HK-2 (cell line): ENCODE measurements at regions not wholly inside any gene's neighbourhood (a gene's known extent, or its start where the extent isn't known, plus 50 kb on each side); places are given as distances from the start of the nearest gene placed in this dataset.

Experiments used
- DNase-seq: peaks from one replicate; pipeline ENCODE4 v3.0.0-alpha.2; 2018; ENCODE audit not compliant: unreplicated experiment

DNA sequence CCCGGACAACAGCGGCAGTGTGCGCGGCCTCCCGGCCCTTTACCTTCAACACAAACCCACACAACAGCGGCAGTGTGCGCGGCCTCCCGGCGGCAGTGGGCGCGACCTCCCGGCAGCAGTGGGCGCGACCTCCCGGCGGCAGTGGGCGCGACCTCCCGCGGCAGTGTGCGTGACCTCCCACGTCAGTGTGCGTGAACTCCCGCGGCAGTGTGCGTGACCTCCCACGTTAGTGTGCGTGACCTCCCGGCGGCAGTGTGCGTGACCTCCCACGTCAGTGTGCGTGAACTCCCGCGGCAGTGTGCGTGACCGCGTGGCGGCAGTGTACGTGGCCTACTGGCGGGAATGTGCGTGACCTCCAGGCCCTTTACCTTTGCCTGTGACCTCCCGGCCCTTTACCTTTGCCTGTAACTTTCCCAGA, 576.6 kb upstream of the FRG1 start:
- no peak for DNase-seq

- DNase-seq: no peak
Observed at GRCh38 chr4:189365451-189365850, 575.2 kb upstream of the FRG1 start.

DNA sequence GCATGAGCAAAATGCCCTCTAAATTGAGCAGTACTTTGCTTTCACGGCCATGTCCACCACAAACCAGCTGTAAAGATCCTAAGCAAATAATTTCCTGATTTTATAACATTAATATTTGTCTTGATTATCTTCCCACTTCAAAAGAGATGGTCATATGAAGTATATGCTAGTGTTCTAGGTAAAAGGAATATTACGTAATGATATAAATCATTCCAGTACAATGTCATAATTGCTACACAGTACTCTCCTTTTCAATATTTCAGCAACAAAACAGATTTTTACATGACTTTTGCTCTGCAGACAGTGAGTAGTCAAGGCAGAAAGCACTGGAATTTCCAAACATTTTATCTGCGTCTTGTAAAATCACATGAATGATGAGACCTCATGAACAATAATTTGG, 572.8 kb upstream of the FRG1 start:
- DNase-seq: no peak

GRCh38 chr4:189374176-189374575, 566.5 kb upstream of the FRG1 start:
- DNase-seq: no peak

- no peak for DNase-seq
Observed at GRCh38 chr4:189376901-189377300, 563.8 kb upstream of the FRG1 start.

GRCh38 chr4:189377569-189377968, 563.1 kb upstream of the FRG1 start:
- no peak for DNase-seq

- no peak for DNase-seq
Observed at GRCh38 chr4:189385098-189385497, 555.6 kb upstream of the FRG1 start.

DNA sequence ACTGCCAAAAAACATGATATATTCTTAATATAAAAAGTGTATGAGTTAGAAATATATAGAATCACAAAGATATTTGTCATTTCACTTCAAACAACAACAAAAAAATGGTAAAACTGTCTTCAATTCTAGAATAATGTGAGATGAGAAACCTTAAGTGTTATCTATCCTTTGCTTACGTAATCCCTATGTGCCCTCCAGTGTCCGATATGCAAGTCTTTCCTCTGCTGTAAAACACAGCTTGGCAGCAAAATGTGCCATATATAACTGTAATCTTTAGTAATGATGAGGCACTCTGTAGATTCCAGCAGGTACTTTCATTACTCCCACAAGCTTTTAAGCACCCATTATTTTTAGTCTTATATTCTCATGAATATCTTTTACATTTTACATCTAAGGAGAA, 555.1 kb upstream of the FRG1 start:
- DNase-seq: no peak

- DNase-seq: no peak
Observed at GRCh38 chr4:189396435-189396834, 544.2 kb upstream of the FRG1 start.

- DNase-seq: no peak
Observed at GRCh38 chr4:189404271-189404670, 536.4 kb upstream of the FRG1 start.

DNA sequence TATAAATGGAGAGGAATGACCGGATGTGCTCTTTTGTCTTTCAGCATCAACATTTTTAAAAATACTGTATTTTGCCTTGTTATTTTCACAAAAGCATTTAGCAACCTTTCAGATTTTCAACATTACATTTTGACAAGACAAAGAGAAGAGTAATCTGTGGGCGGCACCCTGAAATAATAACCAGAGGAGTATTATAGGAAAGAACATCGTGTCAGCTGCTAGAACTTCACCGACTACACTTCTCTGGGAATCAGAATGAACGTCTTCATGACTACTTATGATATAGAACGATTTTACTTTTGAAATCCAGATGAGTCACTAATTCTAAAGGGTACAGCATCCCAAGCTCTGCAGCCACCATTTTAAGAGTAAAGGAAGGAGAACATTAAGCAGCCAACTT, 531.5 kb upstream of the FRG1 start:
- DNase-seq: no peak

DNA sequence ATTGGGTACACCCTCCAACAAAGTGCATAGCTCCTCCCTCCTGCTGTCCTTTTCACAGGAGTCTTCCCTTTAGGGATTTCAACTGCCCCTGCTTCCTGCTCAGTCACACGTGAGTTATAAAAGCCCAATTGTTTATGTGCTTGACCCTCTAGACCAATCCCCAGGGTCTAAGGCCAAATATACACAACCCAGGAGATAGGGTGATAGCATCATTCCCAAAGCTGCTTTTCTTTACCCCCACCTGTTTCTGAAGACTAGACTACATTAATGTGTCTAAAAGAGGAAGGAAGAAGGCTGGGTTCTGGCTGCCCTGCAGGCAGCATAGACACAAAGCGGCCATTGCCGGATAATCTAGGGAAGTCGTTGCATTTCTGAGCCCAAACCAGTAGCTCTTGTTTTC, 526.7 kb upstream of the FRG1 start:
- no peak for DNase-seq

- no peak for DNase-seq
Observed at GRCh38 chr4:189420572-189420971, 520.1 kb upstream of the FRG1 start.

DNA sequence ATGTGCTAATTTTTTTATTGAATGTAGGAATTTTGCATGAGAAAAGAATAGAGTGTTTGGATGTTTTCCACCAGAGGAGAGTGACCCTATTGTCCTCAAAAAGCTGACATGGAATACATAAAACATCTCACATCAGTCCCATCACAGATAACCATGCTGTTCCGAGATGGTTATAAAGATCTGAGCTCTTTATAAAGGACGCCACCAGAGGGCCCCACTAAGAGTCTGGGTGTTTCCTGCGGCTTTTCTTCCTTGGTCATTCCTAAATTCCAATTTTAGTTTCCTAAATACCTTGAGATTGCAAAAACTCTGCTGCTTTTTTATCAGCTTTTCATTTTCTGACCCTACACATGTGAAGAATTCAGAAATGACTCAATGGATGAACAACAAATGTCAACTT, 504.5 kb upstream of the FRG1 start:
- no peak for DNase-seq

DNA sequence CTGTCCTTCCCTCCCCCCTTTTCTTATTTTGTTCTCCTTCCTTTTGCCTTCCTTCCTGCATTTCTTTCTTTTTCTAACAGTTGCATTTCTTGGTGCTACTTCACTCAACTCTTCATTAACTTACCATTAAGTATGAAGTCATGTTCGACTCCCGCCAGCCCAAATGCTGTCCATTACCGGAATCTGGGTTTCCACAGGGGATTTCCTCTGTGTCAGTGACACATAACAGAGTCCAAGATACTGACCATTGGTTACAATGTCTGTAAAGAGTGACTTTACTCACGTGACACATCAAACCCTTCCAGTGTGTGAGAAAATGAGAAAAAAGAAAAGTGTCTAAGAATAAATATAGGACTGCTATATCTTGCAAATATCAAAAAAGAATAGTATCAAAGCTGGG, 500.0 kb upstream of the FRG1 start:
- DNase-seq: no peak

GRCh38 chr4:189443341-189443740, 497.3 kb upstream of the FRG1 start:
- DNase-seq: no peak

GRCh38 chr4:189445613-189446012, 495.1 kb upstream of the FRG1 start:
- no peak for DNase-seq

DNA sequence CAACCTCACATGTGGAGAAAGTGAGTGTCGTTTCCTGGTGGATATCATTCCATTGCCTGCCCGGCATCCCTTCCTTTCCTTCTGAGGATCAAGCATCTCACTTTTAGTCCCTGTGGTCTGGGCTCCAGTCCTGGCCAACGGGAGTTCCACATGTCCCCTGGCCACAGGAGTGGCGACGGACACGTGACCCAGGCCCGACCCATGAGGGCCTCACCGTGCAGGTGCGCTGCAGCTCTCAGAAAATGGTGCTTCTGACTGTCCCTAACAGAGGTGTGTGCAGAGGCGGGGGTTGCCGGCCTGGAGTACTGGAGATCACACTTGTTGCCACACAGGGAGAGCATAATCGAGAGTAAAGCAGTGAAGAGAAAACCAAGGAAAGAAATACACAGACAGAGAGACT, 476.9 kb upstream of the FRG1 start:
- DNase-seq: no peak

GRCh38 chr4:189494407-189494806, 446.3 kb upstream of the FRG1 start:
- no peak for DNase-seq

DNA sequence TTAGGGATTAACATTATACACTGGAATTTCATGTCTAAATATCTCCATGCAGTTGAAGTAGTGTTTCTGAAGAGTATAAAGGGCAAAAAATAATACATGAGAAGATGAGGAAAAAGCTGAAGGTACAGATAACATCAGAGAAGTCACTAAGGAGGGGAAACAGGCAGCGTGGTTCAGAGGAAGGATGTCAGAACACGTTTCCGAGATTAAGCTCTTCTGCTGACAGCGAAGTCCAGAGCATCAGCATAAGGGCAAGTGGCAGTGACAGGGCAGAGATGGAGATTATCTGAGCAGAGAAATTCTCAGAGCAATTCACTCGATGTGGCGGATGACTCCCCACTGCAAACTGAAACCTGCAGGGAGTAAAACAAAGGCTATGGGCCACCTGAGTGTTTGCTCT, 443.2 kb upstream of the FRG1 start:
- DNase-seq: no peak

DNA sequence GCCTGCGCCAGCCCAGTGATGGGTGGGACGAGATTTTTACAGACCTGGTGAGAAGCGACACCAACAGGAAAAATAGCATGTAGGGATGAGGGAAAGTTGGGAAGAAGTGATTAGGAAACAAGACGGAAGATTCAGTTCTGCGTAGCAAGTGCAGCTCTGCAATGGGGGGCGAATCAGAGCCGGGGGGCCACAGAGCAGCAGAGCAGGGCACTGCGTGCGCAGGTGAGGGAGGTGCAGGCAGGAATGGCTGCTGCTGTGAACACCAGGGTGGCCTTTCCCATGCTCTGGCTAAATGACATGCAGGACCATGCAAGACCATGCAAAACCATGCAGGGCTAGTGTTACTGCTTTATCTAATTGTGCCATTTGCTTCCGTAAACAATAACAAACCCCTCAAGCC, 442.7 kb upstream of the FRG1 start:
- DNase-seq: no peak

DNA sequence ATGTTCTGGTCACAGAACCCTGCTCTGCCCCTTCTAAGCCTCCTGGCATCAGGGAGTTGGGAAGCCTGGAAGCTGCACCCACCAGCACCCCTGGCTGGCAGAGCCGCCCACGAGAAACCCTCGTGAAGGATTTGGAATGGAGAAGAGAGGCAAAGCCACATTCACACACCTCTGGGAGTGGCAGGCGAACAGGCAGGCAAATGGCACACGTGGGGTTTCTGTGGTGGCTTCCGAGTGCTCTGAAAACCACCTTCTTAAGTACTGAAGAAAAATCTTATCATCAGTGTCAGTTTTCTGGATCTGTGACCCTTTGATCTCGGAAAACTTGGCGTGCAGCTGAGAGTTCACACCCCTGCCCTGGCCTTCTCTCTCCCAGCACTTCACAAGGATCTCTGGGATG, 442.2 kb upstream of the FRG1 start:
- no peak for DNase-seq

DNA sequence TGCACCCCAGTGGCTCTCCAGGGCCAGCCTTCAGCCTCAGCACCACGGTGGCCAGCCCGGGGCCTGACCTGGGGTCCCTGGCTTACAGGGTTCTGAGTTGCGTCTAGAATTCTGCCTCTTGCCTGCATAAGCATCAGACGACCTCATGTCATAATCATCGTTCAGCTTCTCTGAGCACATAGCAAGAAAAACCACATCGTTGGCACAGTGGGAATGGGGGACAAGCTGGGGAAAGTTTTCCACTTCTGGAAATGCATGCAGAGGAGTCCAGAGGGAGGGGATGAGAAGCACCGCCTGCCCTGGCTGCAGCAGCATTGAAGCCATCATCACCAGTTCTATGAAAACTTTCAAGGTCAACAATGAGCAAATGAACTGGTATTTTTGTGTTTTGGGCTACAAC, 441.0 kb upstream of the FRG1 start:
- no peak for DNase-seq

DNA sequence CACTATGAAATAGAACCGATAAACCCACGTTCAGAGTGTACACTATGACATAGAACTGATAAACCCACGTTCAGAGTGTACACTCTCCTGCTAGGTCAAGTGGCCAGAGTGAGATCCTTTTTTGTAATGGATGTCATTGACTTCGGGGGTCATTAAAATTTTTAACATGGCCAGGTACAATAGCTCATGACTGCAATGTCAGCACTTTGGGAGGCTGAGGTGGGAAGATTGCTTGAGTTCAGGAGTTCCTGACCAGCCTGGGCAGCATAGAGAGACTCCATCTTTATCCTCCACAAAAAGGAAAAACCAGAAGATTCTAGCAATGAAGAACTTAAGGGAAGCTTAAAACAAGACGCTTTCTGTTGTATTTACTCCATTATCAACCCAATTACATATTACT, 439.7 kb upstream of the FRG1 start:
- DNase-seq: no peak

GRCh38 chr4:189502841-189503435, 437.7 kb upstream of the FRG1 start:
- no peak for DNase-seq
